ENCODE measurements at regions not wholly inside any gene's neighbourhood (a gene's known extent, or its start where the extent isn't known, plus 50 kb on each side); places are given as distances from the start of the nearest gene placed in this dataset.

GRCh38 chr3:95781598-95781997 is 1032.8 kb upstream of the EPHA6 start:
- TF ChIP-seq CTCF (IDR thresholded peaks at IDR 0.05) (no peak), POLR2A (IDR thresholded peaks at IDR 0.05) (no peak), EP300 (IDR thresholded peaks at IDR 0.05) (no peak), POLR2AphosphoS5 (IDR thresholded peaks at IDR 0.05) (no peak)
